HG02642 (cell line): ENCODE measurements at regions not wholly inside any gene's neighbourhood (a gene's known extent, or its start where the extent isn't known, plus 50 kb on each side); places are given as distances from the start of the nearest gene placed in this dataset.

Experiments
- ATAC-seq: cut with Tn5 transposase; IDR thresholded peaks from one replicate; pipeline ENCODE4 v1.9.1; 2021; ENCODE audit warnings: mild to moderate bottlenecking; ENCODE audit not compliant: unreplicated experiment, poor library complexity

DNA sequence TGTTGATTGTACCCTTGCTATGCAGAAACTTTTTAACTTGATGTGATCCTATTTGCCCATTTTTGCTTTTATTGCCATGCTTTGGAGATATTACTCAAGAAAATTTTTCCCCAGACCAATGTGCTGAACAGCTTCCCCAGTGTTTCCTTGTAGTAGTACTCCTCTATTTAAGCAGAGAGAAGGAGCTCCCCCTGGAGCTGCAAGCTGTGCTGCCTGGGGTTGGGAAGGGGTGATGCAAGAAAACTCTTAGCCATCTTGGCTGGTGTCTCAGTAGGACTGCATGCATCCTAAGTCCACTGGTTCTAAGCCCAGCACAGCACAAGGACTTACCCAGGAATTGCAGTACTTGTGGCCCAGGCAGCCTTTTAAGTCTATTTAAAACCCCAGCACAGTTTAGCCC is 121.6 kb downstream of the NTMT2 start:
- no peak for ATAC-seq

DNA sequence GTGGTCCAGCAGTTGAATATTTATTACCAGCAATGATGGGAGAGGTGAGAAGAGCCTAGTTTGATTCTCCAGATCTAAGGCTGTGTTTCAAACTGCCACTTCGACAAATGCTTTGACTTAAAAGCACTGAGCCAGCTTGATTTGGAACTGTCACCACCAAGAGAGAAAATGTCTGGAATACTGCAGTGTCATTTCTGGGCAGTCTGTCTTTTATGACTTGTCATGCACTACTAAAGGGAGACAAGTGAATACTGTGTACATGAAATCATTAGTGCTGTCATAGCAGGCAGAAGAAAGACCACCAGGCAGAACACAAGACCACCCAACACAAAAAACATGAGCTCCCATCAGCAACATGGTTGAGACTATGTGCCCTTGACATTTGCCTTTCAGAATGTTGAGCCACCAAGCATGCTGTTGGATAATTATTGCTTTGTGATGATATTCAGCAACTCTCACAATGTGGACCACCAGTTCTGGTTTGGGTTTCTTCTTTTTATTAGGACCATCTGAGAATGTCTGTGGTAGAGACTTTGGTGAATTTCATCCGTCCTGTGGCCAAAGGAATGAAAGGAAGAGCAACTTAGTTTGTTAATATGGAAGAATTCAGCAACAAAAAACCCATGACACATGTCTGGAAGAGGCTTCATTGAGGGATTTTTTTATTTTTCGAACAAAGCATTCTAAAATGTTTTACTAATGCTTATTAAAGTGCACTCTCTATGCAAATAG is 125.8 kb downstream of the NTMT2 start:
- no peak for ATAC-seq

DNA sequence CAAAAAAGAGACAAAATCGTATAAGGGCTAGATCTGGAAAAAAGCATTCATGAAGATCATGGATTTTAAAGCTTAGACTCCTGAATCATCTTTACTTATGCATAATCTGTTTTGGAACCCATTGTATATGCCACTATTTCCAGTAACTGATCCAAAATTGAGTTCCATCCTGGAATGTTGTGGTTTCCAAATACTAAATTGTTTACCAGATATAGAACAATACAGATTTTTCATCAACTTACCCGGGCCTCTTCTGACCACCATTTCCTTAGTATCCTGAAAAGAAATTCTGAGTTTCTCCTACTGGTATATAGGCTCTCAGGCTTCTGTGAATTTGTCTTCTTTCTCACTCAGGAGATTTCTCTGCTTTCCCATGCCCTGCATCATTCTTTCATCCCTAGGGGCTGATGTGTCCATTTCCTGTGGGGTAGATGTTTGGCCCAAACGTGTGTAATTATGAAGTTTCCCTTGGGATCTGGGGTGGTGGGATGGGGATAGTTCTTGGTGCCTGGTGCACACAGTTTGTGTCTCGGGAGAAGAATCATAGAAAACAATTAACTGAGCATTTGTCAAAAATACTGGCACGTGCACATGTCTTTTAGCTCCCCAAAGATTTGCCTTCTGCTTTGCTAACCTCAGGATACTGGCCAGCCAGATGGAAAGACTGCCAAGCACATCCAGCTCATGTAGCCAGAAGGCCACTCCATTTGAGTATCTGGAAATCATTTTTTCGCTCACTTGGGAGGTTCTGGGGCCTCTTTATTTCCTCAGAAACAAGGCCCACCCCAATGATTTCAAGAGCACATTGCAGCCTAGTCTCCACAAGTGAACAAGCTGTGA is 127.8 kb downstream of the NTMT2 start:
- no peak for ATAC-seq

DNA sequence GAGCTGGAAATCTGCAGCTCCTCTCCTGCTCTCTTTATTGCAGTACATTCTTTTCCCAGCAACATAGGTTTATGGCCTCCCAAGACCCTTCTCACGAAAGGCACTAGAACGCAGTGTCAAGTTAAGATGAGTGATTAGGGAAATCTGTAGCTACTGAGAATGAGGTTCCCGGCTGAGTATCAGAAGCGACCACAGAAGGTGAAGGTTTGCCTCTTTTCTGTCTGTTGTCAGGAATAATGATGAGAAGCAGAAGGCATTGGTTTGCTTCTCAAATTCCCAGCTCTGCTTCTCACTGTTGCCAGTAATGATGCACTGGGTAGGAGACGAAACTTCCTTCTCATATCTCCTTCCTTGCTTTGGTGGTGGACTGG is 128.4 kb downstream of the NTMT2 start:
- ATAC-seq: no peak

DNA sequence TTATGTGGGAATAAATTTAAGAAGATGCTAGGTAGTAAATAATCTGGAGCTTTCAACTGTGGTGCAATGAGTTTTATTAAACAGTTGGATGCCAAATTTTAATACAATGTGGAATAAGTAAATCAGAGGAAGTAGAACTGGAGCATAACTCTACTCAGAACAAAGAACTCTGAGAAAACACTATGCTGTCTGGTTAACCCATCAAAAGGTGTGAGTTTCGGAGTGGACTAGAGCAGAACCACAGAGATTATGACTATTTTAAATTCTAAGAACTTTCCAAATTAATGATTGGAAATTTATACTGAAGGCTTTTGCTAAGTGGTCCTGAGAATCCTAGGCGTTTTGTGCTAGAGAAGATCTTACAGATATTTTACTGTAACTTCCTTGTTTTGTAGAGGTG is 132.2 kb downstream of the NTMT2 start:
- ATAC-seq: no peak

DNA sequence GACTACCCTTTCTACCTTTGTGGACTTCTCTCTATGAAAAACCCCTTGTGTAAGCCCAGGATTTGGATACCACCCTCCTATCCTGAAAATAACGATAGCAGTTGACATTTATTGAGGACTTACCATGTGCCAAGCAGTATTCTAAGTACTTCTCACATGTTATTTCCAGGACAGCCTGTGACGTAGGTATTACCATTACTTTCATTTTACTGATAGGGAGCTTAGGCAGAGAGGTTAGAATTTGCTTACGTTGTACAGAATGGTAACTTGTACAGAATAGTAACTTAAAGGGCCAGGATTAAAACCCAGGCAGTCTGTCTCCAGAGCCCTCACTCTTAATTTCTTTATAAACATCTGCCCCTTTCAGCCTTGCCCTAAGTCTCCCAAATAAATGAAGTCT is 138.3 kb downstream of the NTMT2 start:
- no peak for ATAC-seq

DNA sequence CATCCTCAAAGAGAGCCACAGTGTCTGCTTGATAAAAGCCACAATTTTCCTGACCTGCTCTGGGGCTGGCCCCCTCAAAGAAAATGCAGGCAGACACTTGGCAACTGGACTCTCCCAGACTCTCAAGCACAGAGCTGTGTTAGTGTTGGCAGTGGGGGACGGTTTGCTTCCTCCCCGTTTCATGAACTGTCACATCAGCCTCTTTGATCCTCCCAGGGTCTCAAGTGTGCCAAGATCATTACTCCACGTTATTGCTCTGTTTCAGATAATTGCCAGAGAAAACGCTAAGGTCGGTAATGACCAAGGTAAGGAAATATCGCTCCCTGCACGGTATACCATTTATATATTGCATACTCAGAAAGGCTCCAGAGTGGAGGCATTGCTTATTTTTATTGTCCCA is 138.8 kb downstream of the NTMT2 start:
- no peak for ATAC-seq

DNA sequence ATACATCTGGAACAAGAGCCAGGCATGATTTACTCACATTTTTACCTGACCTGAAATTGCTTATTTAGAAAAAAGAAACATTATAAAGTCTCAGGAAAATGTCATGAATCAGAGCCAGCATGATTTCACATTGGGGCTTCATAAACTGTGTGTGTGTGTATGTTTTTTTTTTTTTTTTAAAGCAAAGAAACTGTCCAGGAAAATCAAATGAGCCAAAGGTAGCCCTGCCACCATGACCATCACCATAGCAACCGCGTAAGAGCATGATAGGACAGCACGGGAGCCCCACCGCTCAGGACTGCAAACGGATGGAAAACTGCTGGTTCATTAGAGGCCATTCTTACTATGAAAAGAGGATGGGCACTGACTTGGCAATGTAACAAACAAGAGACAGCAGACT is 139.2 kb downstream of the NTMT2 start:
- ATAC-seq: no peak

DNA sequence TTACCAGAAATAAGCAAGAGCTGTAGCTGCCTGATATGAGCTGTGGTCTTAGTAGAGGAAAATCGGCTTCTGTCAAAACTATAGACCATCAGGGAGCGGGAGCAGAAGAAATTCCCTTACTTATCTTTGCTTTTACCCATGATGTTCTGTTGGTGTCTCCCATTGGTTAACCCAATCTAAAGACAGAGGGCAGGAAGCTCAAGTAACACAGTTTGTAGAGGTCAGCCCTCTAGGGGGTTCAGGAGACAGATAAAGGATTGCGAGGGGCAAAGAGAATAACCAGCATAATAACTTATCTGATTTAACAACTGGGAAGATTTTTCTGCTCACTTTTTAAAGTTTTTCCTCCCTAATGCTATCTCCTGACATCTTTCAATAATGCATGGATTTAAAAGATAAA is 142.4 kb downstream of the NTMT2 start:
- ATAC-seq: no peak

DNA sequence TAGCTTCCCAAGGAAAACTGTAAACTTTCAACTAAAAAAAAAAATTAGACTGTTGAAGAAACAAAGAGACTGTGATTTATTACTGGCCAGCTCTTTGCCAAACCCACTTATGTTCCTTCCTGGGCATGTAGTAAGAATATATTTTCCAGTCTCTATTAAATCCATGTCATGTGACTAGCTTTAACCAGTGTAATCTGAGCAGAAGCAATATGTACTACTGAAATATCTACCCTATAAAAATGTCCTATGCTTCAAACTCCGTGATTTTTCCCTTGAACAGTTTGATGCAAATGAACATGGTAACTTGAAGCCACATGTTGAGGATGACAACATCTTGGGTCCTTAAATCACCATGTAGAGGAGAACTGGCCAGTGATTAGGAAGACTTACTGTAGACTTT is 144.5 kb downstream of the NTMT2 start:
- ATAC-seq: no peak

DNA sequence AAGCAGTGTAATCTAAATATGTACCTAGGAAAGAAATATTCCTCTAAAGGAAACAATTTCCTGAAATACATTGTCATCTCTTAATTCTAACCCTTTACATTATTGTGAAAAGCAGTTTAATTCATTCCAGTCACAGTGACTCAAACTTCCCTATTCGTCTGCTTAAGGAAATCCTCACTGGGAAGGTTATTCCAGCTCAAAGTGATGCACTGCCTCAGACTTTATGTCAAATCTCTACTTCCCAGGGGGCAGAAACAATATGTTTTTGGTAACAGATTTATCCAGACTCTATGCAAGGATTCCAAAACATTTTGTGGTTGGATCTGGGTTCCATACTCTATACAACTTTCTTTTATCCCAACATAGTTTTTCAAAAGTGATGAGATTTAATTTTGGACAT is 145.2 kb downstream of the NTMT2 start:
- no peak for ATAC-seq

DNA sequence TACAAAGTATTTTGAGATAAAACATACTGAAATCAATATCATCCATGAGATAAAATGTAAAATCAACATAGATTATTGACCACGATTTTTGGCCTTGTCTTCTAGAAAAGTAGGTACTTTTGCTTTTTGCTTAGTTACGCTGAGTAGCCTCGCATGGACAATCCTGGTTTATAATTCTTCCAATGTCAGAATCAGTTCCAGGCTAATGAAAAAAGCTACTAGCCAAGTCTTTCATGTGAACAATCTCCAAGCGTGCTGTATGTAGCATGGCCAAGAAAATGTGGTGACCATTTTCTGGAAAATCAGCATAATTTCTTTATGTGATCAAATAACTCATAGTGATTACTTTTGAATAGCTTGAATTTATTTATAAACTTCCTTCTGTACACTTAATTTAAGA is 145.8 kb downstream of the NTMT2 start:
- ATAC-seq: no peak

DNA sequence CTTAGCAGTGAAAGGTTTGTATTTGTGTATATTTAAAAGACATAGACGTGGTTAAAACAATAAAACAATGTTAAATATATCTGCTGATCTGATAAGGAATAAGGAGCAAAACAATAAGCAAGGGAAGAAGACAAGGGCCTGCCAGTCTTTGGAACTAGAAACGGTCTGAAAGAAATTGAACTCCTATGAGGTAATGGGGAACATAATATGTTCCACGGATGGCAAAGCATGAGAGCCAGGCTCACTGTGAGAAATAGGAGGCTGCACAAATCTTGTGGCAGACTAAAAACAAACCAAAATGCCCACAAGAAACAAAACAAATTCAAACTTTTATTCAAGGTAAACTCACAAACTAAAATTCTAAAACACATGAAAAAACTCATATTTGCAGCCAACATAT is 150.5 kb downstream of the NTMT2 start:
- no peak for ATAC-seq

DNA sequence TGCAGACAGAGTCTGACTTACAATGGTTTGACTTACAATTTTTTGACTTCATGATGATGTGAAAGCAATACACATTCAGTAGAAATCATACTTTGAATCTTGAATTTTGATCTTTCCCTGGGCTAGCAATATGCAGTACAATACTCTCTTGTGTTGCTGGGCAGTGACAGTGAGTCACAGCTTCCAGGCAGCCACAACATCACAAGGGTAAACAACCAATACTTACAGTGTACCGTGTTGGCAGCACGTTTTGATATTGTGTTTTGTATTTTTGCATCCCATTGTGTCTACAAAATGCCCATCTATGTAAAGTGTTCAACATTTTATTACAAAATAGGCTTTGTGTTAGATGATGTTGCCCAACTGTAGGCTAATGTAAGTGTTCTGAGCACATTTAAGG is 150.9 kb downstream of the NTMT2 start:
- ATAC-seq: no peak

DNA sequence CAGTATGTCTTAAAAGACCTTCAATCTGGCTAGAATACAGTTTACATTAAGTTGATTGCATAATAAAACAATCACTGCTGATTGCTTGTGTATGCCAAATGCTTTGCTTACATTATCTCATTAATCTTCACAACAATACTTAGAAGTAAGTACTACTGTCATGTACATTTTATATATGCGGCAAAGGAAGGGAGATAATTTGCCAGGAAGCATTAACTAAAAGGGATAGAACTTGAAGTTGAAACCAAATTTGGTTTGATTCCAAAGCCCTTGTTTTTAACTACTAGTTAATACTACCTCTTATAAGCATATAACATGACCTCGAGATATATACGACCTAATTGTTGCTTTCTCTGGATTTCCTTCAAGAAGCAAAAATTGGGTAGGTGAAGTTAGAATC is 155.8 kb downstream of the NTMT2 start:
- ATAC-seq: no peak

DNA sequence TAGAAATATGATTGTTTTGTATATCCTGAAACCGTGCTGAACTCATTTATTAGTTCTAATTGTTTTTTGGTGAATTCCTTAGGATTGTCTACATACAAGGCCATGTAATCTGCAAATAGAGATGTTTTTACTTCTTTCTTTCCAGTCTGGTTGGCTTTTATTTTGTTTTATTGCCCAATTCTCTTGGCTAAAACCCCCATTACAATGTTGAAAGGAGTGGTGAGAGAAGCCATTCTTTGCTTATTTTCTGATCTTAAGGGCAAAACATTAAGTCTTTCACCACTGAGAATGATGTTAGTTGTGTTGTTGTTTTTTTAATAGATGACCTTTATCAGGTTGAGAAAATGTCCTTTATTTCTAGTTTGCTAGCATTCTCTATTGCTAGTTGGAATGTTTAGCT is 157.3 kb downstream of the NTMT2 start:
- no peak for ATAC-seq

DNA sequence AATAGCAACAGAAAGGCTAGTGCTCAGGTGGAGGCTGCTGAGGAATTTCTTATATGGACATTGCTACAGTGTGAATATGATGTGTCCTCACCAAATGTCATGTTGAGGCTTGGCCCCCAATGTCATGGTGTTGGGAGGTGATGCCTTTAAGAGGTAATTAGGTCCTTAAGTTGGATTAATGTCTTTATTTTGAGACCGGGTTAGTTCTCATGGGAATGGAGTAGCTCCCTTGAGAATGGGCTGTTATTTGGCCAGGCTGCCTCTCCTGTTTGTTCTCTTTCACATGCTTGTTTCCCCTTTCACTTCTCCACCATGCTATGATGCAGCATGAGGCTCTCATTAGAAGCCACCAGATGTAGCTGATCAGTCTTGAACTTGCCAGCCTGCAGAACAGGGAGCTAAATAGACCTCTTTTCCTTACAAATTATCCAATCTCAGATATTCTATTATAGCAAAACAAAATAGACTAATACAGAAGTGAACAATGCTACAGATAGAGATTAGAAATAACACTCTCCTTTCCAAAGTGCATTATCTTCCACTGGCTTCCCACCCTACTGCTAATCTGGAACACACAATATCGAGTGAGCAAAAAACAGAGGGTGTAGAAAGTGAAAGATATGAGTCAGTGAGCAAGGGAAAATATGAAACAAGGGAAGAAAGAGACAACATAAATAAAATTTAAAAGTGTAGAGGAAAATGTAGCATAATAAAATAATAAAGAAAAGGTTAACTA is 160.2 kb downstream of the NTMT2 start:
- no peak for ATAC-seq

DNA sequence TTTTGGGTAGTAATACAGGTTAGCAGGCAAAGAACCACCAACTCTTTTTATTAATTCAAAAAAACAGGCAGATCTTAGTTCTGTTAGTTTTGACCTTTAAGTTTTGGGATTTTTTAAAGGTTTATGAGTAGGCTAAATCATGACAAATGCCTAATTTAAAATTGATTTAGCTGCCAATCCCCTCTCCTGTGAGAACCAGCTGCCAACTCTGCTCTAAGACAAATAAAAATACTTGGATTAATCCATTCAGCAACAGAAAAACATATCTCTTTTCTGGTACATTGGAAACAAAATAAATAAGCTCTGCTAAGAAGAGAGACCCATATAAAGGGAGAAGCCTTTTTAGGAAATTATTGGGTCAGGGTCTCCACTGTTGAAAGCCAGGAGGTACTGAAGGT is 160.8 kb downstream of the NTMT2 start:
- no peak for ATAC-seq

DNA sequence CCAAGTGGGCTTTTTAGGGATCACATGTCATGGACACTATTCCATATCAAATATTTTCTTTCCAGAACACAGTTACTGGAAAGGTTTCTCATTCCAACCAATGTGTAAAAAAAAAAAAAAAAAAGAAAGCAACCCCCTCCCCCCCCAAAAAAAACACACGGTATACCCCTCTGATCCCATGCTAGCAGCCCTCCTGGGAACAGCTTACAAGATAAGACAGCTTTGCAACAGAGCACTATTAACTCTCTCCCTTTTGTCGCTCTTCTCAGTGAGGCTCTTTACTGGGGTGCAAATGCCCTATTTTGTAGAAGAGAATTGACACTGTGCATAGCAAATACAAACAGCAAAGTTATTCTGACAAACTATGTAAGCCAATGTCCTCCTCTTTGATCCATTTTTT is 161.2 kb downstream of the NTMT2 start:
- no peak for ATAC-seq

DNA sequence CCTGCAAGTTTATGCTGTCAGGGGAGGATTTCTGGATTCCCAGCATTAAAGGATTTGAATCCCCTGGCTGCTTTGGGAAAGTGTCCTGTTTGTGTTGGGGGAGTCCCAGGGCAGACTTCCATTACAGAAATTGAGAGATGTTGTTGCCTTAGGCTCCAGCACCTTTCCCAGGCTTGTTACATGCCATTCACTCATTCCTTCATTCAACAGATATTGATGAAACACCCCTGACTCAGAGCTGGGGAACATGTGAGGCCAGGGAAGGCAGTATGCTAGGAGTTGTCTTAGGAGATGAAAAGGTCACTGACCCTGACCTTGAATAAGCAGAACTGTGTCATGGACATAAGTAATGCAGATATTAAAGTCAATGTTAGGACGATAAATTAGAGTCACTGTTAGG is 161.7 kb downstream of the NTMT2 start:
- ATAC-seq: no peak

DNA sequence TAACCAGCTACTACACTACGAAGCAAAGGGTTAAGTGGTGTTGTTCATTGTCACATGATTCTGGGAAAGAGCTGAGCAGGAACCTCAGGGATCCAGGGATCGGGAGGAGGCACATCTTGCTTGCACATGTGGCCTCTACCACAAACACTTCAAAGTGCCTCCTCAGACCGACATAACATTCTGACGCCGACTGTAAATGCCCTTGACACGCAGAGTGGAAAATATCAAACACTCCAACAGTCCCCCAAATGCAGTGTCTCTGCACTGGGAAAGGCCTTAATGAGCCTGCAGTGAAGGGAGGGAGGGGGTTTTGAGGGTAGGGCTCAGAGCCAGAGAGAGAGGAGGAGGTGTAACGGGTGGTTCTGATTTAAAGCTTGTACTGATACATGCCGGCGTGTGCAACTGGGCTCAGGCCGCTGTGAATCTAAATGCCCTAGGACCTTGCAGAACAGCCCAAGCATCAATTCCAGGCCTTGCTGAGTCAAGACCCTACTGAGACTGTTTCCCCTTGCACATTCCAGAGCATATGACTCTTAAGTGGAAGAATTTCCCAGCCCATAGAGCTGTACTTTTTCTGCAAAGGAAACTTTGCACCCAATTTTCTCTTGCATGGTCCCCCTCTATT is 163.7 kb downstream of the NTMT2 start:
- ATAC-seq: no peak
